GM21360 (cell line): ENCODE measurements at regions not wholly inside any gene's neighbourhood (a gene's known extent, or its start where the extent isn't known, plus 50 kb on each side); places are given as distances from the start of the nearest gene placed in this dataset.
"Not testable (repeated sequence)": the region's sequence is repeated elsewhere in the genome, so short reads cannot be mapped to it uniquely, and the experiment has no call there.

Source experiments
- ATAC-seq: cut with Tn5 transposase; IDR thresholded peaks from one replicate; pipeline ENCODE4 v1.9.1; 2021; ENCODE audit warnings: mild to moderate bottlenecking, moderate library complexity; ENCODE audit not compliant: unreplicated experiment

DNA sequence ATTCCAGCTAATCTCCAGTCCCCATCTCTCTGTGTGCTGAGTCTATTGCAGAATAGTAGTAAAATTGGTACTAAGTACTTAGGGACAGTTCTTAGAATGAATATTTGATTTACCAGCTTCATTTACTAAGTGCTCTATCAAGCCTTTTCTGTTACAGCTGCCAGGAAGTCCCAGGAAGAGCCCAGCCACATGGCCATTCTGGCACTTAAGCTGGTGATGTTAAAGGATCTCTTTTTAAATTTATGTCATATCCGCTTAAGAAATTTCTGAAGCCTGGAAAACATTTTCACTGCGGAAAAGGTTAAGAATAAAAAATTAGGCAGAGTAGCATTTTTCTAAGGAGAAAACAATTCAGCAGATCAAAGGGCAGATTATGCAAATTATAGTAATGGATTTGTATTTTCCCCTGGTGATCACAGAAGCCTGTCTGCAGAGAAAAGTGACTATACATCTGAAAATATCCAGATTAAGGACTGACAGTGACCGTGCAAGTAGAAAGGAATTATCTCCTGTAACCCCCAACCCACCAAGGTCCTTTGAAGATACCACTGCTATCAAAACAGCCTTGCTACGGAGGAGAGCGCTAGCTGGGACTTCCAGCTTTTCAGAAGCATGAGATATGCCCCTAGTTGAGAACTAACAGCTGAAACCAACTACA lies 260.8 kb downstream of the SH3BP4 start:
- ATAC-seq = no peak

DNA sequence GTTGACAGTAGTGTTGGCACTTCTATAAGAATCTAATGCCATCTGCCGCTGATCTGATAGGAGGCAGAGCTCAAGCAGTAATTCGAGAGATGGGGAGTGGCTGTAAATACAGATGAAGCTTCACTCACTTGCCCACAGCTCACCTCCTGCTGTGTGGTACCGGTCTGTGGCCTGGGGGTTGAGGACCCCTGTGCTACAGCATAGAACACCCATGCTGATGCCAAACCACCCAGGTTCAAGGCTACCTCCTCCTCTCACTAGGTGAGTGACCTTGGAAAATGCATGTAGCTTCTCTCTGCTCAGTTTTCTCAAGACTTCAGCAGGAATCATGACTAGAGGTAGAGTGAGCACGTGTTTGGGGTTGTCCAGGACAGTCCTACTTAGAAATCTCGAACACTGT lies 263.4 kb downstream of the SH3BP4 start:
- no peak for ATAC-seq

DNA sequence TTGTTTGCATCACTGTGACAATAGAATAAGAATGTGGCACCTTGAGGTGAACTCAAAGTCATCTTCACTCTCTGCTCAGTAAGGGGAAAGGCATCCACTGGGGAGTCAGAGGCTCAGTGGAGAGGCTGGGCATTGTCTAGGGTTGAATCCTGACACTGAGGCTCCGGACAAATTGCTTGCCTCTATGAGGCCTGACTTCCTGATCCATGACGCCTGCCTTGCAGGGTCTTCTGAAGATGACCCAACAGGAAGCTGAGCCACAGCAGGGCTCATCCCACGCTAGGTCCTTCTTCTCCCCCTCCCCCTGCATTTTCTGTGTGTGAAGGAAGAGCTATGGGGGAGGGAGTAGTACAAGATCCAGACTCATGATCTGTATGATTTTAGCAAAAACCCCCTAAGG lies 265.1 kb downstream of the SH3BP4 start:
- ATAC-seq = no peak

DNA sequence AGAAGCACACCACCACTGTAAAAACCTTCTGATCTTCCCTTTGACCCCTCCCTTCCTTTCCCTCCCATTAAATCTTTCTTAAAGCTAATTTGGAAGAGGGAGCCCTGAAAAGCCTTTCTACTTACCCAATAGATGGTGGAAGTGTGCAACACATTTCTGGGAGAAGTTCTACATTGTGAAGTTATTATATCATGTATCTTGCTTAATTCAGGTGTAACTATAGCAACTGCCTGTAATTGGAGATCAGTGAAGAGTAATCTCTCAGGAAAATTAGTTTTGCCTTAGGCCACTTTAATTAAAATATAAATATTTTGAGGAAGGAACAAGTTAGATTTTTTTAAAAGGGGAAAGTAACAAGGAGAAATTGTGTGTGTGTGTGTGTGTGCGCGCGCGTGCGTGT lies 266.0 kb downstream of the SH3BP4 start:
- no peak for ATAC-seq

DNA sequence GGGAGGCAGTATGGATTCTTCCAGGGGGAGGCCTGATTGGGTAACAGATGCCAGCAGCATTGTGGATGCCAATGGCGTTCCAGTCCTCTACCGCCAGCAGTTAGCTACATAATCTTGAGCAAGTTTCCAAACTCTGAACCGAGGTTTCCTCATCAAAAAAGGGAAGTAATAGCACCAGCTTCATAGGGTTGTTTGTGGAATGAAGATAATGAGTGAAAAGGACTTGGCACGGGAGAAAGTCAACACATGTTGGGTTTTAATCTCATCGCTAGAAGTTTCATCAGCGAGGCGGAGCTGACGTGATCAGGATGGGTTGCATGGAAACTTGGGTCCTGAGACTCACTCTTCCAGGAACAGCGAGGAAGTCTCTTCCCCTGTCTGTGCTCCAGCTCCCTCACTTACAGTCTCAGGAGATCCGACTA lies 266.7 kb downstream of the SH3BP4 start:
- ATAC-seq = no peak

DNA sequence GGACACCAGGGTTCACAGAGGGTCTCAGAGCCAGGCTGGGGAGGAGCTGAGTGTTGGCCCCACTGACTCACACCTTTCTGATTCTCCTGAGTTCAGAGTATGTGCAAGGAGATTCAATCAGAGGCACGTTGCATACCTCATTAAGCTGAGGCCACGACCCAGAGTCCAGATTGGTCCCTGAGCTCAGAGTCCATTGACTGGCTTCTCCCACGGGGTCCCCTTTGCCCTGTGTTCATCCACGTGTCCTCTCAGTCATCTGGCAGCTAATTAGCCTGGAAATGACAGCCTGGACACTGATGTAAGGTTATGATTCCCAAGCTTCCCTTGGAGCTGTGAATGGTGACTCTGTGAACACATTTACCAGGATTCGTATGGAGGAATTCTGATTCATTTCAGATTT lies 267.2 kb downstream of the SH3BP4 start:
- no peak for ATAC-seq

DNA sequence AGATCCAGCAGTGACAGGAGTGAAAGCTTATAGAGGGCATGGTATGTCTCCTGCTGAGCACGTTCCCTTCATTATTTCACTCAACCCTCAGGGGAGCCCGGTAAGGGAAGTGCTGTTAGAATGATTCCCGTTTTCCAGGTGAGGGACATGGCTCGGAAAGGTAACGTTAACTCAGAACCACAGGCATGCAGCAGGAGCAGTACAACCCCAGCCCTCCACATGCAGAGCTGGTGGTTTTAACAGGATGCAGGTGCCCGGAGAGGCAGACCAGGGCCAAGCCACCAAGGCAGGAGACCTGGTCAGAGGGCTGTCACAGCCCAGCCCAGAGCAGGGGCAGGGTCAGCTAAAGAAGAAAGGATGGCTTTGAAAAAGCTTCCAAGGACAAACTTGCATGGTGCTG lies 268.5 kb downstream of the SH3BP4 start:
- ATAC-seq = no peak

DNA sequence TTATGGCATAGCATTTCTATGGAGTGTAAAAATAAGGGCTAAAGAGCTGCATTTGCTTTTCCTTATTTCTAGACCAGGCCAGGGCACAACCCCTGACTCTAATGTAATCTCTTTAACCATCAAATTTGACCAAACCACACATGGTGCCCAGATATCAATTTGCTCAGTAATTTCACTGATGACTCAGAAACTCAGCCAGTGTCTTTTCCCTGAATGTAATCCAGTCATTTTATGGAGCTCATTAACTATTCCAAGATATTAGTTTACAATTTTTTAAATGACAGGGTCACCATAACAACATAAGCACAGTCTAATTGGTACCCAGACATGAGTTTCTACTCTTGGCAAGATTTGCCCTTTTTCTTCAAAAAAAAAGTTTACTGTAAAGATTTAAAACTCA lies 270.8 kb upstream of the AGAP1 start:
- ATAC-seq = no peak

DNA sequence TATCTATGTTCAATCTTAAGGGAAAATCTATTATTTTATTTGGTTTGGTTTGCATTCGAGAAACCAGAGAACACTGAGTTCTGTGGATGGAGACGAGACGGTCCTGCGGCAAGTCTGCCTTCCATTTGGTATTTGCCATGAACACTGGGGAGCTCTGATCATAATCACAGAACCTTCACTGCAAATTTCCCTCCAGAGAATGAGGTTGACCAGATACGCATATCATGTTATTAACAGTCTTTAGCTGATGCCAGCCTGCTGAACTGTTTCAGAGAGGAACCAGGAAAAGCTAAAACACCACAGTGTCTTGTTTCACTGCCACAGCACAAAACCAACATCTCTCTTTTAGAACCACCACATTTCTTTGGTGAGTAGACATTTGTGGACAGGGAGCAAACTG lies 269.4 kb upstream of the AGAP1 start:
- ATAC-seq = no peak

DNA sequence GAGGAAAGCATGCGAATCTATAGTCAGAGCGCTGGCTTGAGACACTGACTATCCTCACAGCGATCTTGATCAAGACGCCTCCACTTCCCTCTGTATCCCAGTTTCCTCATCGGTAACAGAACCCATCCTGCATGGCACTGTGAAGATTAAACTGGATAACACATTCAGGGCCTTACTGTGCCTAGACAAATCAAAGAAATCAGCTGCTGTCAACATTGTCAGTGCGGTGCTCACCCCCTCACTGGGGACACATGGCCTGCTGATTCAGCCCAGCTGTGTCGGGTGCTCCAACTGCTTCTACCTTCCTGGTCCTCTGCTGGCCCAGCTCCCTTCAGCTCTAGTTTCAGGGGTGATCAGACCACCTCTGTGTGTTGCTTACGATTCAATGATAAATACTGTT lies 268.6 kb upstream of the AGAP1 start:
- no peak for ATAC-seq

DNA sequence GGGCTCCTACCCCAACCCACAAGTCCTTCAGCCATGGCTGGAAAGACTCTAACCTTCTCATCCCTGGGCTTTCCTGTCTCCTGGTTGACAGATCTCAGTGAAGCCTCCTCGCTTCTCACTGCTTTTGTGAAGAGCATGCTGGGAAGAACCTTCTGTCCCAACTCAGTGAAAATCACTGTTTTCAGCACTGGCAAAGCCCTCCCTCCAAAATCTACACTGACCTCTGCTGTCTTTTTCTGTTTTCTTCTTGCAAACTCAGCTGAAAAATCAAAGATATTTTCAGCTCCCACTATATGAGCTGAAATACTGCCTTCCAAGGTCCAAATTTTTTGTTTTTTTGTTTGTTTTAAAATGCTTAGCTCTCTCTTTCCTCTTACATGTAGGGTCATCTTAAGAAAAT lies 266.3 kb upstream of the AGAP1 start:
- no peak for ATAC-seq

DNA sequence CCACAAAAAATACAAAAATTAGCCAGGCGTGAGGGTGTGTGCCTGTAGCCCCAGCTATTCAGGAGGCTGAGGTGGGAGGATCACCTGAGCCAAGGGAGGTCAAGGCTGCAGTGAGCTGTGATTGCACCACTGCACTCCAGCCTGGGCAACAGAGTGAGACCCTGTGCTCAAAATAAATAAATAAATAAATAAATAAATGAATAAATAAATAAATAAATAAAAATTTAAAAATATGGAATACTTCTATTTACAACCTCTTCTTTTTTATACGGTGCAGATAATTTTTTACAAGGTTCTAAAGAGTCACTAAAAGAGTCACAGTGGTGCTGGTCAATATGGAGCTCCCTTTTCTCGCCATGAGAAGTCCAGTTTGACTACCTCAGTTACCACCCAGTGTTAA lies 265.4 kb upstream of the AGAP1 start:
- ATAC-seq = not testable (repeated sequence)

DNA sequence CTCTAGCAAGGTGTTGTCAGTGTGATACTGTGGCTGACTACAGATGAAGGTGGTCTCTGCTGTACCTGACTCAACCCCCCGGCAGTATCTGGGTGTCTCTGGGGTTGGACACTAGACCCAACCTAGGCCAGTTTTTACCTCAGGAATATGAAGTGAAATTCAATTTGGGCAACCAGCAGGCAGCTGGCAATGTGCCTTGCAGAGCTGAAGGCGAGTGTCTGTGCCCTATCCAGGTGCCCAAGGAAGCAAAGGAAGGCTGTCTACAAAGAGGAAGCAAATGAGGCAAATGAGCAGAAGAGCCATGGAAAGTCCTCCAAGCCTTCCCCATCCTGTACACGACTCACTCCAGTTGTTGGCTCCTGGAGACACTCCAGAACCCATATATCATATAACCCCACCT lies 264.6 kb upstream of the AGAP1 start:
- no peak for ATAC-seq

DNA sequence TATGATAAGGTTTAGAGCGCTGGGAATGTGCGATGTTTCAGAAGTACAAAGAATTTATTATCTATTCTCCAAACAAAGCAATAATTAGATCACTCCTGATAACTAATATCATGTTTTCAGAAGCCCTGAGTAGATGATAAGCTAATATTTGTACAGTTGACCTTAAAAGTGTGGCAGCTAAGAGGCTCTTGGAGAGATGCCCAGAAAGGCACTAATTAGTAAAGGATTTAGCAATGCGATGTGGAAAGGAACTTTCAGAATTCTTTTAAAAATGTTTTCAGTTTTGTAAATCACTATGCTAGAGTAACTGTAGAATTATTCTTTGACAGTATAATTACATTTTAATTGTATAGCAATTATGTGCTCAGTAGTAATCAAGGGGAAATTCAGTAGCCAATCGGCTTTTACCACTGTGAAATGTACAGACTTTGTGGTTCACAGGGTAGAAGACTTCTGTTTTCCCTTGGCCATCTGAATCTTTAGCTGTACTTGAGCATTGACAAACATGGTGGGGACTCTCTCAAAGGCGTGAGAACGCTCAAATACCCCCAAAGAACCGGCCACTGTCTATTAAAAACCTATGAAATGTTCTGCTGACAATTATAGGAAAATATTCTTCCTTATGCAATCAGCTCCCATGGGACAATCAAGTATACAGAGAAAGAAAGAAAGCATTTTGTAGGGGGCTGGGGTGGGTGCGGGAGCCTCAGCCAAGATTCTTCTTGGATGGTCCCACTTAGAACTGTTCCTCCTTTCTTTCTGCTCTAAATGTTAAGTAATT lies 262.8 kb upstream of the AGAP1 start:
- no peak for ATAC-seq

DNA sequence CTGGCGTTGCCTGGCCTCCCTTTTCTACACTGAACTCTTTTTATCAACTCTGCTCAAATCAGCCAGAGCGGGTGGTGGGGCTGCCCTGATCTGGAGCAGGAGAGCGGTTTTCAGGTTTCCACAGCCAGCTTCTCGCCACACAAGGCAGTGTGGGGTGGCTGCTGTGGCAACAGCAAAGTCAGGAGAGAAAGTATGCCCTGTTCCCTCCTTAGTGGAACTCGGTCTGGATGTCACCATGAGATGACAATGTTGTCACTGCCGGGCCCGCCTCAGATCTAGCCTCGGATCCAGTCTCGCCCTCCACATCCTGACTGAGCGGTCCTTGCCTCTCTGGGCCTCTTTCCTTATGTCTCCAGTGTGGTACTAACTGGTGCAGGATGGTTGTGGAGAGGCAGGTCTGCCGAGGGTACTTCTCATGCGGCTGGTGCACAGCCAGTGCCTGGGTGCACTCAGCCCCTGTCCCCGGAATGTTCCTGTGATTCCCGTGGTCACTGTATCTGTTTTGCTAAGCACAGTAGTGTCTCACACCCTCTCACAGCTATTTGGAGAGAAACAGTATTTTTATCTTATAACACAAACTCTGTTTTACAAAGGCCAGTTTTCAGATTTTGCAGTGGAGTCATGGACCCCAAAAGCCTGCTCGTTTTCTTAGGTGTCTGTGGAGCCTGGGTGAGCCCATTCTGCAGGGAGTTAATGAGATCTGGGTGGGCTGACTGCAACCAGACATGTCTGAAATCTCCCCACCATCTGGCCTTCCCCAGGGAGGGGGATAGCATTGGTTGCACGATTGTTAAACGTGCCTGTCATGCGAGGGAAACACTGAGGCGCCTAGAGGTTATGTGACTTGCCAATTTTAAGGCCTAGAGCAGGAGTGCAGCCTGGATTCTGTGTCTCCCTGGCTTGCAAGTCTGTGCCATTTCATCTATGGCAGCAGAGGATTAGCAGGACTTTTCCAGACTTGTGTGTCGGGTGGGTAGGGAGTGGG lies 261.1 kb upstream of the AGAP1 start:
- no peak for ATAC-seq

DNA sequence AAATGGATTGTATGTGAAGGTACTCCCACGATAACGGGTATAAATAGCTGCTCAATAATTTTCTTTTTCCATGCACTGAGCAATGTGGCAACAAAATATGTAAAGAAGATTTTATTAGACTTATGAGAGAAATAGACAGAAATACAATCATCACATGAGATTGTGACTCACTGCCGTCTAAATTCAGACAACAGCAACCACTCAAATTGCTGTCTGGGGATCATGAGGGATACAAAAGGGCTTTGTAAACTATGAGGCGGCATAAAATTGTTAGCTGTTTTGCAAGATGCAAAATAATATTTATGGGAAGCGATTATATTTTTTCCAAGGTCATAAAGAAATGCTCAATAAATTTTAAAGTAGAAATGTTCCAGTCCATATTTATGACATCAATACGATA lies 259.1 kb upstream of the AGAP1 start:
- ATAC-seq = no peak

DNA sequence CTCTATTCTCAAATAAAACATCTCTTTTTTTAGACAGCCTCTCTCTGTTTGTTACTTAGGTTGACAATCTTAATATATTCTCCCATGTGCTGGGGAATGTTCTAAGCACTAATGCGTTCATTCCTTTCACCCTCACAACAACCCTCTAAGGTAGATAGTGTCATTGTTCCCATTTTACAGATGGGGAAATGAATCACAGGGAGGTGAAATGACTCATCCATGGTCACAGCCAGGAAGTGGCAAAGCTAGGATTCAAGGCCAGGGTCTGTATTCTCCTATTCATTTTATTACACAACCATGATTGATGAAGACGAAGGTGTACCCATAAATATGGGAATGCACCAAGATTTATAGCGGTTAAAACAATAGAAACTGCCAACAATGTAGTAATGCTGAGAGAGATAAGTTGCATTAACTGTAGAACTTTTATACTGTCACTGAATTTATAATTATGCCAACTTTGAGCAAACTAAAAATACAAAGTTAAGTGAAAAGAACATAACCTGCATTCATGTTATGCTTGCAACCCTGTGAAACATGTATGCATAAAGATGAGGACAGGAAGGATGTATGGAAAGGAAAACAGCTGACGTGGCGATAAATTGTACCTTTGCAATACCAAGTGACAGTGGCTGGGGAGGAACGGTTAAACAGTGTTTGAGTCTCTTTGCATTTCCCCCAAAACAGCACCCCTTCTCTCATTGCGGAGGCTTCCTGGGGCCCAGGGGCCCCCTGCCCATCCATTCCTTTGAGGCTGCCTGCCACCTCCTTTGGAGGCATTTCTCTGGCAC lies 257.7 kb upstream of the AGAP1 start:
- ATAC-seq = no peak

DNA sequence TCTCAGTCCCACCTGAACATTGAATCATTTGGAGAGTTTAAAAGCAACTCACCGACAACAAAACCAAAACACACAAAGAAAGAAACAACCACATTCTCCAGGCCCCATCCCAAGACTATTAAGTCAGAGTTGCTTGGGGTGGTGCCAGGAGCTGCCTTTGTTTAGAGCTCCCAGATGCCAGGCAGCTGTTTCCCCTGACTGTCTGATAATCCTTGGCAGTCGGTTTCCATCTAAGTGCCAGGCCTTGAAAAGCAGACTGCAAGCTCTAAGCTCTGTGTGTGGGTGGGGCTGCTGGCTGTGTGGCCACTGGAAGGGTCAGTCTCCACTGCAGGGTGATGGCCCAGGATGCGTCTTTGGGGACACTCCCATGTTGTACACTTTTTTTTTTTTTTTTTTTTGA lies 255.3 kb upstream of the AGAP1 start:
- no peak for ATAC-seq

DNA sequence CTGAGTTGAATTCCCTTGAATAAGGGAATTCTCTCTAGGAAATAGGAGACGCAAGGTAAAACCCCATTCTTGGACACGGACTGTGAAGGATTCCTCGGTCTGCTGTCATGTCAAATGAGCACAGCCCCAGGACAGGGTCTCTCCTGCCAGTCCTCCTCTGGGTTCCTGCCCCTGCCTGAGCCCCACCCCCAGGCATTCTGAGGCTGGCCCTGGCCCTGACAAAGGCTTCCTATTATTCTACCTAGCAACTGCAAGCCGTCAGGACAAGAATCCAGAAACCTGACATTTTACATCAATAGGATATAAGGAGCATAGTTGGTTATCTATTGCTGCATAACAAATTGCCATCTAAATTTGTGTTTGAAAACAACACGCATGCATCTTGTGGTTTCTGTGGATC lies 253.3 kb upstream of the AGAP1 start:
- ATAC-seq = no peak

DNA sequence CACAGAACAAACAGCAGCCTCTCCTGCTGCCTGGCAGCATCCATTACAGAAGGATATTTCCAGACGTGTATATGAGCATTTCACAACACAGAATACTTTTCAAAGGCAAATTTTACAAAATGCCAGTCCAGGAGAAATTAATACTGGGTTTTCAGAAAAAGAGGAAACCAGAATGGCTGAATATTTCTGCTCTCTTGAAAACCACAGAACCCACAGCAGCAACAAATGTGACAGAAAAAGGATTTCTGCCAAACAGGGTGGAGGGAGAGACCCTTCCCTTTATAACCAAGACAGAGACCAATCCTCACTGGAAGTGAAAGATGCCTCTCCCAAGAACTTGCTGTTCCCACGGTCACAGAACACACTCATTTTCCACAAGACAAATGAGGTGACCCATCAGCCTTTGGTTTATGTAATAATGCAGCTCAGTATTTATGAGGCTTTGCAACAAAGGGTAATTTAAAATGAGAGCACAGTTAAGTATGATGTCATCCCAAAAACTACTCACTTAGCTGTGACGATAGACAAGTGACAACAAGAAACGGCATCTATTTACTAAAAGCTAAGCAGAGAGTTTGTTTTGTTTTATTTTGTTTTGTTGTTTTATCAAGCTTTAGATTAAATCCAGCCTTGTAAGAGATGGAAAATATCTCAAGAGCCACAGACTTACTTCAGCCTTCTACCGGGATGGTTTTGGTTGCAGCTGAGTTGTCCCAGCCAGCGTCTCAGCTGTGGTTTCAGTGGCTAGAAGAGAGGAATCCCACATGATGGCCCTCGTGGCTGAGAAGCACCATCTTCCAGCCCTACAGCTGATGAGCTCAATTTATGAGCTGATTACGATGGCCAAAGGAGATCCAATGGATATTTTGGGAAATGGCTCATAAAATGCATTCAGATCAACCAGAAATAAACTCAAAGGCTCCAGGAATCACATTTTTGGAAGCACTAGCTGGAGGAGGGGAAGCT lies 249.3 kb upstream of the AGAP1 start:
- ATAC-seq = no peak
